ENCODE measurements at regions not wholly inside any gene's neighbourhood (a gene's known extent, or its start where the extent isn't known, plus 50 kb on each side); places are given as distances from the start of the nearest gene placed in this dataset.
"Not testable (repeated sequence)": the region's sequence is repeated elsewhere in the genome, so short reads cannot be mapped to it uniquely, and the experiment has no call there.

DNA sequence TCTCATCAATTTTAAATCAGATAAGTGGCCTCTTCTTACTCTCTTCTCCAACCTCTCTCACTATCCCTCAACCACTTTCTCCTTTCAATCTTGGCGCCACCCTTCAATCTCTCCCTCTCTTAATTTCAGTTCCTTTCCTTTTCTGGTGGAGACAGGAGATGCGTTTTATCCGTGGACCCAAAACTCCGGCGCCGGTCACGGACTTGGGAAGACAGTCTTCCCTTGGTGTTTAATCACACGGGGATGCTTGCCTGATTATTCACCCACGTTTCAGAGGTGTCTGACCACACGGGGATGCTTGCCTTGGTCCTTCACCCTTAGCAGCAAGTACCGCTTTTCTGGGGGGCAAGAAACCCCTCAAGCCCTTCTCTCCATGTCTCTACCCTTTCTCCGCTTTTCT lies 1057.6 kb upstream of the ACO1 start:
- TF ChIP-seq, protein P1, sequence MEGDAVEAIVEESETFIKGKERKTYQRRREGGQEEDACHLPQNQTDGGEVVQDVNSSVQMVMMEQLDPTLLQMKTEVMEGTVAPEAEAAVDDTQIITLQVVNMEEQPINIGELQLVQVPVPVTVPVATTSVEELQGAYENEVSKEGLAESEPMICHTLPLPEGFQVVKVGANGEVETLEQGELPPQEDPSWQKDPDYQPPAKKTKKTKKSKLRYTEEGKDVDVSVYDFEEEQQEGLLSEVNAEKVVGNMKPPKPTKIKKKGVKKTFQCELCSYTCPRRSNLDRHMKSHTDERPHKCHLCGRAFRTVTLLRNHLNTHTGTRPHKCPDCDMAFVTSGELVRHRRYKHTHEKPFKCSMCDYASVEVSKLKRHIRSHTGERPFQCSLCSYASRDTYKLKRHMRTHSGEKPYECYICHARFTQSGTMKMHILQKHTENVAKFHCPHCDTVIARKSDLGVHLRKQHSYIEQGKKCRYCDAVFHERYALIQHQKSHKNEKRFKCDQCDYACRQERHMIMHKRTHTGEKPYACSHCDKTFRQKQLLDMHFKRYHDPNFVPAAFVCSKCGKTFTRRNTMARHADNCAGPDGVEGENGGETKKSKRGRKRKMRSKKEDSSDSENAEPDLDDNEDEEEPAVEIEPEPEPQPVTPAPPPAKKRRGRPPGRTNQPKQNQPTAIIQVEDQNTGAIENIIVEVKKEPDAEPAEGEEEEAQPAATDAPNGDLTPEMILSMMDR (optimal IDR thresholded peaks at IDR 0.05 in 1 of 3, IDR thresholded peaks at IDR 0.05 in 1 of 3, conservative IDR thresholded peaks at IDR 0.05 in 1 of 3; ENCODE audit: extremely low read depth in 1 of 3, insufficient read depth in 2 of 3, low read length in 3 of 3) = not testable (repeated sequence)
- TF ChIP-seq EZH2 (IDR thresholded peaks at IDR 0.05; ENCODE audit: low read length) = not testable (repeated sequence)

Measured in keratinocyte (primary cell).